HT-29 (cell line): ENCODE measurements at regions not wholly inside any gene's neighbourhood (a gene's known extent, or its start where the extent isn't known, plus 50 kb on each side); places are given as distances from the start of the nearest gene placed in this dataset.
"Not testable (repeated sequence)": the region's sequence is repeated elsewhere in the genome, so short reads cannot be mapped to it uniquely, and the experiment has no call there.

Experiments
- DNase-seq: peaks from one replicate; pipeline ENCODE4 v3.0.0-alpha.2; 2015; ENCODE audit warnings: low spot score

DNA sequence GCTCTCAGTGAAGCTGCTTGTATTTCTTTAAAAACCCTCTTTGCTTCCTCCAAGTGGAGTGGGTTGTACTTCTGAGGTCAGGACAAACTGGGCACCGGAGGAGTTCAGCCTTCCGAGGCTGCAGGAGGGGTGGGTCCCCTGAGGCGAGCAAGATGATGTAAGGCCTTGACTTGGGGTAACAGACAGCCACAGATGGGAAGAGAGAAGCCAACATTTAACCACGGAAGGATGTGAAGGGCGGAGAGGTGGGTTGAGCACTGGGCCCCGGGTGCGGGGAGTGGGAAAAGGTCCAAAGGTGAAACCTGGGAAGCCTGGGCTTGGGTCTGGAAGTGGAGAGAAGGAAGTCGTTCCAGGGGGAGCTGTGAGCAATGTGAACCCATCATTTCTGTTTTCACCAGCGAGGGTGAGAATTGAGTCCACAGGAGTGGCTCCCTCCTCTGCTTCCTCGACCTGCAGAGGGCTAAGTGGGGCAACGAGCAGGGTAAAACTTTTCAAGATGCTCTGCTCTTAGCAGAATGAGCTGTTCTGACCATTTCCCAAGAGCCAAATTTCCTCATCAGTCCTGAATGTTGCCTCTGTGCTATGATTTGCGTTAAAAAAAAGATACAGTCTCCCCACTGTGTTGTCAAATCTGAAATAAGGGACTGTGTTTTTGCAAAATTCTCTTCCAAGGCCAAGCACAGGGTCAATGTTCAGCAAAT is 137.7 kb upstream of the CRHR1 start:
- DNase-seq = no peak

DNA sequence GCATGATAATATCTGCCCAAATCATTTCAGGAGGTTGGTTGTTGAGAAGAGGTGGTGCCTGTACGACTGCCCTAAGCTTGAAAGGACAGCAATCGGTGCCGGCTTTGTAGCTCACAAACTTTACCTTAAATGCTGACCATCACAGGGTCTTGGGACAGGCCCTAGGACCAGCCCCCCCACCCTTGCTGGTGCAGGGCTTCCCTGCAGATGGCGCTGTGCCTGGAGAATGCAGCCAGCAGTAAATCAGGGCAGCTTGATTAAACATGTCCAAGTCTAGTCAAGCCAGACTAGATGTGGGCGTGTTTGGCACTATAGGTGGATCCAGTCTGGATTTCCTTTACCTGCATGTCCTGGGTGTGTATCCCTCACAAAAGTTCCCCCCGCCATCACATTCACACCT is 135.5 kb upstream of the CRHR1 start:
- DNase-seq = no peak

DNA sequence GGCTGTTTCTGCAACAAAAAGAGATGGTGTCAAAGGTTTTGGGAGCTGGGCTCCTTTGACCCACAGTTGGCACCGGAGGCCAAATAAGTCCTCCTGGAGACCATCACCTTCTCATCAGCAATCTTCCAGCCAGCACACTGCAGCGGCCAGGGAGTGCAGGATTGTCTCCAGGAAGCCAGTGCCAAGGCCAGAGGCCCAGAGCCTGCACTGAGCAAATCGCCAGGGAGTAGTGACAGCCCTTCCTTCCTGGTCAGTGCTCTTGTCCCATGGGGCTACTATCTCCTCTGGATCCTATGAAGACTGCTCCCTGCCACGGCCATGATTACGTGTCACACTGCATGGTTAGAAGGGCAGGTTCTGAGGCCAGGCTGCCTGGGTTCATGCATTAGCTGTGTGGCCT is 134.3 kb upstream of the CRHR1 start:
- DNase-seq = no peak

GRCh38 chr17:45650561-45650960 is 133.6 kb upstream of the CRHR1 start:
- no peak for DNase-seq

DNA sequence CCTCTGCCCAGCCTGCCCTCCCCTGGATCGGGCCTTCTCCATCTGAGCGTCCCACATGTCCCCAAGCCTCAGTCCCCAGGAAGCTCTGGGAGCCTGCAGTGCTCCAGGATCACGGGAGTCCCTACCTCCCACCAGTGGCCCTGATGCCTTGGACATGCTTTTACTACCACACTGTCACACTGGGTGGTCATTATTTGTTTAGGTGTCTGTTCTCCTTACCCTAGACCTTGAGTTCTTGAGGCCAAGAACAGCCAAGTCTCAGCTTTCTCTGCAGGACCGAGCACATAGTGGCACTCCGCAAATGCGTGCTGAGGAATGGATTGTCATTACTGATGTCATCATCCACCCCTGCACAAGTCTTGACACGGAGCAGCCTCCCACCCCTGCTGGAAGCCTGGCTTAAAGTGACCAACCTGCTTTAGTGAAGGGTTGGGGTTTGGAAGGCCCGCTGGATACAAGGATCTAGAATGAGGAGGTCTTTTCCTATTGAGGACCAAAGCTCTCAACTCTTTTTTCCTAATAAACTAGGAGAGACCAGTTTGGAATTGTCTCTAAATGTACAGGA is 132.9 kb upstream of the CRHR1 start:
- no peak for DNase-seq

GRCh38 chr17:45653616-45654015 is 130.5 kb upstream of the CRHR1 start:
- DNase-seq = no peak

DNA sequence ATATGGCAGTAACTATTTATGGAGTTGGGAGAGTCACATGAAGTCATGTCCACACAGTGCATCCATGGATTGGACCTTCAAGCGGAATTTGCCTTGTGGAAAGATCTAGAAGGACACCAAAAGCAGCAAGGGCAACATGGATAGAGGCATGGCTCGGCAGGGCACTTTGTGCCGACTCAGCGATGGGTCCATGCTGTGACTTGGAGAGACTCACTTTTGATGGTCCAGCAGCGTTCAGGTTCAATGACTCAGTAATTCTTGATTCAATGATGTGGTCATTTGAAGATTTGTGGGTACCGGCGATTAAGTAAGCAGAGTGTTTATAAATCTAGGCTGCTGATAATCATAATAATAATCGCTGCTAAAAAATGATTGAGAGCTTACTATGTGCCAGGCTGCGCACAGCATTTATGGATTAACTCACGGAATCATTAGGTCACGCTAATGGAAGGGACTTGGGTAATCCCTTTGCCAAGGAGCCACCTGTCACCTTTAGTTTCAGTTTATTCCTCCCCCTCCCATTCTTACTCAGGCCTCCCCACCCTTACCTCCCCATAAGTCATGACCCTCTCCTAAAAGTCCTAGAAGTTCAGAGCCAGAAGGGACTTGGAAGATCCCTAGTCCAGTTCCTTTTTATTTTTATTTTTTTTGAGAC is 127.5 kb upstream of the CRHR1 start:
- DNase-seq = no peak

GRCh38 chr17:45660474-45660873 is 123.6 kb upstream of the CRHR1 start:
- DNase-seq = no peak

DNA sequence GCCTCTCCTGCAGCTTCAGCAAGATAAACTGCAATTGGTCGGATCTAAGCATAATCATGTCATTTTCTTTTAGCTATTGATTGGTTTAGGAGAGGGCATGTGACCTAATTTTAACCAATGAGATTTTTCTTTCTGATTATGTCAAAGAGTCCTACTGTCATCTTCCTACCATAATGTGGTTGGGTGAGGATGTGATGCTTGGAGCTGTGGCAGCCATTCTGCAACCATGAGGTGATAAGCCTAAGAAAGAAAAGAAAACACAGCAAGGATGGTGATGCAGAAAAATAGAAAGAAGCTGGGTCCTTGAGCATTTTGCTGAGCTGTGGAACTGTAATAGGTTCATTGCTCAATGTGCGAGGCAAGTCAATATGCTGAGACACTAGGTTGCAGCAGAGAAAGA is 121.7 kb upstream of the CRHR1 start:
- no peak for DNase-seq

GRCh38 chr17:45663772-45664171 is 120.3 kb upstream of the CRHR1 start:
- no peak for DNase-seq

- no peak for DNase-seq
Observed at GRCh38 chr17:45664921-45665320, 119.2 kb upstream of the CRHR1 start.

GRCh38 chr17:45666046-45666600 is 118.0 kb upstream of the CRHR1 start:
- no peak for DNase-seq

DNA sequence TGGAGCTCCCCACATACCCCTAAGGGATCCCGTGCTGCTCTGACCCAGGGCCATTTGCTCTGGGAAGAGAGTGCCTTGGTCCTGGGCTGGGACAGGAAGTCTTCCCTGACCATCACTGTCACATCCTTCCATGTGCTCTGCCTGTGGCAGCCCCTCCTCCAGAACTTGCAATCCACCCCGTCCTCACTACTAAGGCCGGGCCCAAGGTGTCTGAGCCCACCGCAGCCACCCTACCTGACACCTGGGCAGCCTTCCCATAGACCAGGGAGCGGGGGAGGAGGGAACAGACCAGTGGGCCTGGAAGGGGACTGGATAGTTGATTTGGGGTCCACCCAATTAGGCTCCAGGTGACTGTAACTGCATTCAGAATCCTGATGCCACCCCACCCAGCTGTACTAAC is 117.5 kb upstream of the CRHR1 start:
- no peak for DNase-seq

DNA sequence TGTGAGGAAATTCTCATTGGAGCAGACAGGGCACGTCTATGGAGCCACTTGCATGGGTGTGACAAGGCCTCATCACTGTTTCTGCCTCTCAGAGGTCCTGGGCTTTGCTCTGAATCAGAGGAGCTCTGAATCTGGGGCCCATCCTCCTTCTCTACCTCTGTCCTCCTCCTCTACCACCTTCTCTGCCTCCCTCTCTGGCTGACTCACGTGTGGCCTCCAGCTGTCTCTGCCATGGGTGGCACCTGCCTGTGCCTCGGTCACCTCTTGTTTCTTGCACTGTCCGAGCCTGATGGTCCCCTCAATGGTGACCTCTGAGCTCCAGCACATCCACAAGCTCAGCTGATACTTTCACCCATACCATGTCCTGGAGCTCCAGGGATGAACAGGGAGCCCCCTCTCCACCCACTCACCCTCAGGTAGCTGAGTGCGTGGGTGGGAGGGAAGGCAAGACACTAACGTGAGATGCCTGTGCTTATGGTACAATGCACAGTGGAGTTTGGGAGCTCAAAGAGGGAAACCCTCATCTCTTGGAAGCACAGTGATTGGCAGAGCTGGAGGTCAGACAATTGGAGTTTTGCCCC is 116.4 kb upstream of the CRHR1 start:
- no peak for DNase-seq

- DNase-seq = no peak
Observed at GRCh38 chr17:45668316-45668715, 115.8 kb upstream of the CRHR1 start.

DNA sequence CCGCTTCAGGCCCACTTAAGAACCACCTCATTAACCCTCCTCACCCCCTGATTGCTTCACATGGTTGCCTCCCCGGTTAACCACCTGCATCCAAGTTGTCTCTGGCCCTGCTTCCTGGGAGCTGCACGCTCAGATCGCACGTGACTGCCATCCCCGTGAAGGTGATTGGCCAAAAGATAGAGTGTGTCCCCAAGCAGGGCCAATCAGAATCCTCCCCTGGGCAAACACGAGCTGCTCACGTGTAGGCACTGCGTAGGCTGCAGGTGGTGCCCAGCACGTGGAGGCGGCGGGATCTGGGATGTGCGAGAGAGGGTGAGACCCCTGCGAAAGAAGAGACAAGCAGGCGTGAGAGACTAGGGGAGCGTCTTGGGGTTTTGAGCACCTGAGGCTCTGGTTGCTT is 111.8 kb upstream of the CRHR1 start:
- no peak for DNase-seq

DNA sequence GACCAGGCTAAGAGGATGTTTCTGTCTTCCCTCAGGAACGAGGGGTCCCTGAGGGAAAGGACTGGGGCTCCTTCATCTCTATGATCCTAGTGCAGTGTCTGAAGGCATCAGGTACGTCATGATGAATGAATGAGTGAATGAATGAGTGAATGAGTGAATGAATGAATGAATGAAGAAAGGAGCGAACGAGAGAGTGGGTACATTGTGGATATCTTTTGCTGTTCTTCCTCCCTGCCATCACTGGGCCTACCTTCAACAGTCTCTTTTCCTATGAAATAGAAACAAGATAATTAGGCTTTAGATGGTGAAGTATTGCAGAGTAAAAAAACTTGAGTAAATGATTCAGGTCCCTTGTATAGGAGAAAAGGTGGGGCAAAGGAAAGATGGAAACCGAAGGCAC is 111.3 kb upstream of the CRHR1 start:
- DNase-seq = no peak

DNA sequence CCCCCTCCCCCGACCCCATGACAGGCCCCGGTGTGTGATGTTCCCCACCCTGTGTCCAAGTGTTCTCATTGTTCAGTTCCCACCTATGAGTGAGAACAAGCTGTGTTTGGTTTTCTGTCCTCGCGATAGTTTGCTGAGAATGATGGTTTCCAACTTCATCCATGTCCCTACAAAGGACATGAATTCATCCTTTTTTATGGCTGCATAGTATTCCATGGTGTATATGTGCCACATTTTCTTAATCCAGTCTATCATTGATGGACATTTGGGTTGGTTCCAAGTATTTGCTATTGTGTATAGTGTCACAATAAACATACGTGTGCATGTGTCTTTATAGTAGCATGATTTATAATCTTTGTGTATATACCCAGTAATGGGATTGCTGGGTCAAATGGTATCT is 110.4 kb upstream of the CRHR1 start:
- DNase-seq = not testable (repeated sequence)

GRCh38 chr17:45675012-45675411 is 109.1 kb upstream of the CRHR1 start:
- no peak for DNase-seq

GRCh38 chr17:45675892-45676291 is 108.2 kb upstream of the CRHR1 start:
- DNase-seq = no peak

DNA sequence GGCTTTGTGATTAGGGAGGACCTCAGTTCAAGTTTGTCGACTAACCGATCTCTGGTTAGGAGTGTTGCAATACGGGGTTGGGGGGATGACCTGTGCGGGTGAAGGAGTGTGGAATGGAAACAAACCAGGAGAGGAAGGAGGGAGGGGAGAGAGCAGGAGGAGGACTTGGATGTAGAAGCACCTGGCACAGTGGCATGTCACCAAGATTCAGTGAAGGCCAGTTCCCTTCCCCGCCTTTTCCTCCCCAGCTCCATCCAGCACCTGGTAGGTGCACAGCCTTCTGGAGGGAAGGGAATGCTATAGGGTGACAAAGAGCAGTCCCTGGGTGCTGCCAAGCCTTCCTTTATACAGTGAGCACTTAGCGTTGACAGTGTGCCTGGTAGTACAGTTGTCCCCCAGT is 107.4 kb upstream of the CRHR1 start:
- DNase-seq = no peak

DNA sequence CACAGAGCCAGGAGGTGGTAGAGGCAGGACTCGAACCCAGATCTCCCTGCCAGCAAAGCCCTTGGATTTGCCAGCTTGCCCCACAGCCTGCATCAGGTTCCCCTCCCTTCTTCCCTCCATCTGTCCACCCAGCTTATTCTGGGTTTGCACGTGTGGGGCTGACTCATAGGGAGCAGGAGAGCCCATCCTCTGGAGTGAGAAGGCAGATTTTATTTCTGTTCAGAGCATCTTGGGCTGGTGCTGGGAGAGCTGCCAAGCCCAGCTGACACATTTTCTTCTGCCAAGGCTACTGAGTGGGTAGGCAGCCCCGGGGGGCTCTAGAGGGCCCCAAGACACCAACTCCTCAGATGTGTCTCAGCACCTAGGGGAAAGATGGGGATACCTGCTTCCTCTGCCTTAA is 106.3 kb upstream of the CRHR1 start:
- DNase-seq = no peak

DNA sequence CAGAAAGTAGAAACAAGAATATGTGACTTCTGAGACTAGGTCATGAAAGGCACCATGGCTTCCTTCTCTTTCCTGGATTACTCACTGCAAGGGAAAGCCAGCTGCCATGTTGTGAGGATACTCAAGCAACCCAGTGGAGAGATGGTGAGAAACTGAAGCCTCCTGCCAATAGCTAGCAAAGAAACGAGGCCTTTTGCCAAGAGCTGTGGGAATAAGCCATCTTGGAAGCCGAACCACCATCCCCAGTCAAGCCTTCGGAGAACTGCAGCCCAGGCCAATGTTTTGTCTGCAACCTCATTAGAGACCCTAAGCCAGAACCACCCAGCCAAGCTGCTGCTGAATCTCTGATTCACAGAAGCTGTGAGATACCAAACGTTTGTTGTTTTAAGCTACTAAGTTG is 104.7 kb upstream of the CRHR1 start:
- DNase-seq = no peak
